Choroid plexus epithelial cell (primary cell): ENCODE measurements at regions not wholly inside any gene's neighbourhood (a gene's known extent, or its start where the extent isn't known, plus 50 kb on each side); places are given as distances from the start of the nearest gene placed in this dataset.

ENCODE experiments used
- DNase-seq: peaks from one replicate; pipeline ENCODE4 v3.0.0-alpha.2; 2010; ENCODE audit warnings: low read depth
- H3K4me3 ChIP-seq: 2 replicates; pipeline ENCODE4 v1.5.1; 2011; ENCODE audit warnings: low read depth, mild to moderate bottlenecking, control low read depth, low read length, moderate library complexity
- TF ChIP-seq, protein P1 (sequence below): conservative IDR thresholded peaks from 2 replicates; pipeline ENCODE4 v1.5.1; 2011; ENCODE audit warnings: low read depth, mild to moderate bottlenecking, control low read depth, inconsistent platforms, low read length, moderate library complexity

DNA sequence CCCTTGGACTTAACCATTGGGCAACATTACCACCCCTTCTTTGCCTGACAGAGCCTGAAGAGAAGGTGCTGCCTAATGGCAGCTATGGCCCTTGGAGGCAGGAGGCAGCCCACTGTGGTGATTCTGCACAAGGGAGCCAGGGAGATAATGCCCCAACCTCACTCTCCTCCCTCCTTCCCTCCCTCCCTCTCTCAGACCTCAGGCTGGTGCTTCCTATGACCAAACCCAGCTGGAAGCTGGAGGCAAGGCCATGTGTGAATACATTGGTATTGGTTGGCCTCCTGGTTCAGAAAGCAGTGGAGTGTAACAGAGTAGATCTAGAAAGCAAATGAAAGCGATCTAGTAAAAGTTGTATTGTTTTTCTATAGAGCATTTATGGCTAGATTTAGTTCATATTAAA, 233.1 kb downstream of the CSNK2A3 start:
- H3K4me3 ChIP-seq = no peak overlapping the region
- TF ChIP-seq, protein P1, sequence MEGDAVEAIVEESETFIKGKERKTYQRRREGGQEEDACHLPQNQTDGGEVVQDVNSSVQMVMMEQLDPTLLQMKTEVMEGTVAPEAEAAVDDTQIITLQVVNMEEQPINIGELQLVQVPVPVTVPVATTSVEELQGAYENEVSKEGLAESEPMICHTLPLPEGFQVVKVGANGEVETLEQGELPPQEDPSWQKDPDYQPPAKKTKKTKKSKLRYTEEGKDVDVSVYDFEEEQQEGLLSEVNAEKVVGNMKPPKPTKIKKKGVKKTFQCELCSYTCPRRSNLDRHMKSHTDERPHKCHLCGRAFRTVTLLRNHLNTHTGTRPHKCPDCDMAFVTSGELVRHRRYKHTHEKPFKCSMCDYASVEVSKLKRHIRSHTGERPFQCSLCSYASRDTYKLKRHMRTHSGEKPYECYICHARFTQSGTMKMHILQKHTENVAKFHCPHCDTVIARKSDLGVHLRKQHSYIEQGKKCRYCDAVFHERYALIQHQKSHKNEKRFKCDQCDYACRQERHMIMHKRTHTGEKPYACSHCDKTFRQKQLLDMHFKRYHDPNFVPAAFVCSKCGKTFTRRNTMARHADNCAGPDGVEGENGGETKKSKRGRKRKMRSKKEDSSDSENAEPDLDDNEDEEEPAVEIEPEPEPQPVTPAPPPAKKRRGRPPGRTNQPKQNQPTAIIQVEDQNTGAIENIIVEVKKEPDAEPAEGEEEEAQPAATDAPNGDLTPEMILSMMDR = no peak
- no peak for DNase-seq

- TF ChIP-seq, protein P1 = no peak
These were observed 235.3 kb downstream of the CSNK2A3 start for GRCh38 chr11:11117730-11118129.

GRCh38 chr11:11115475-11115874, 237.6 kb downstream of the CSNK2A3 start:
- H3K4me3 ChIP-seq = no peak overlapping the region
- TF ChIP-seq, protein P1 = no peak
- DNase-seq = no peak

More at GRCh38 chr11:11117730-11118129, 235.3 kb downstream of the CSNK2A3 start:
- DNase-seq = no peak
- H3K4me3 ChIP-seq = no peak overlapping the region

DNA sequence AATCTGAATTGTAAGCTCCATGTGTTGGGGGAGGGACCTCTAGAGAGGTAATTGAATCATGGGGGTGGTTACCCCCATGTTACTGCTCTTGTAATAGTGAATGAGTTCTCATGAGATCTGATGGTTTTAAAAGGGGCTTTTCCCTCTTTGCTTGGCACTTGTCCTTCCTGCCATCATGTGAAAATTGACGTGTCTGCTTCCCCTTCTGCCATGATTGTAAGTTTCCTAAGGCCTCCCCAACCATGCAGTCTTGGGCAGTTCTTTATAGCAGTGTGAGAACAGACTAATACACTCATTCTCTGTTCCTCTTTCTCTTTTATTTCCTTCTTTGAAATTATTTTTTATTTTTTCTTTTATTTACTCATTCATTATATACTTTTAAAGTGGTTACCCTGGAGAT, 239.4 kb downstream of the CSNK2A3 start:
- DNase-seq = no peak
- H3K4me3 ChIP-seq = no peak overlapping the region
- TF ChIP-seq, protein P1 = no peak

DNA sequence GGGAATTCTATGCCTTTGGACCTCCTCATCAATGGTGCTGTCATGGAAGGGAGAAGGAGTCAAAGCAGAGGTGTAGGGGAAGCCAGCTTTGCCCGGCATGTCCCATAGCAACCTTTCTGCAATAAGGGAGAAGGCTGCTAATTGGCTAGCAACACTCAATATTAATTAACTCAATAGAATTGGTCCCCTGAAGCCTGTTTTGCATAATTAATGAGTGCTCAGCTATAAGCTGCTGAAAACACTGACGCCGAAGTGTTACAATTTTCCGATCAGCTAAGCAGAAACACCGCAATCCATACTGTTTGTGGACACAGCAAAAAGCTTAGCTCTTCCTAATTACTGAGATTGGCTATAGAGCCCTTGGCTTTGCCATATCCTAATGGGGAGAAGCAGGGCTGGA, 245.0 kb downstream of the CSNK2A3 start:
- no peak for DNase-seq
- no peak overlapping the region for H3K4me3 ChIP-seq
- TF ChIP-seq, protein P1 = no peak

DNA sequence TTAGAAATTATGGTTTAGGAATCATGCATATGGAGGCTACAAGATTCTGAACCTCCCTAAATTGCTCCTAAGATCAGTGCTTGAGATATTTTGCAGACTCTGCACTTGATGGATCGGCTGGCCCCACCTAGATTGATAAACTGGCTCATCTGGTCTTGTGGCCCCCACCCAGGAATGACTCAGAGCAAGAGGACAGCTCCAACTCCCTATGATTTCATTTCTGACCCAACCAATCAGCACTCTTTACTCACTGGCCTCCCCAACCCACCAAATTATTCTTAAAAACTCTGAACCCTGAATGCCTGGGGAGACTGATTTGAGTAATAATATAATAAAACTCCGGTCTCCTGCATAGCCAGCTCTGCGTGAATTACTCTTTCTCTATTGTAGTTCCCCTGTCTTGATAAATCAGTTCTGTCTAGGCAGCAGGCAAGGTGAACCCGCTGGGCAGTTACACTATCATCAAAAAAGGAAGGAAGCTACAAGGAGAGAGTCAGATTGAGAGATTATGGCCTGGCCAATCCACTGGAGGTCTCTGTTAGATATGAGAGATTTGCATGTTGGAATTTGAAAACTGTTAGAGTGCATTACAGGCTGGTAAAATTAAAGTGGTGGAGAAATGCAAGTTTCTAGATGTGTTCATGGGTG, 245.8 kb downstream of the CSNK2A3 start:
- DNase-seq = no peak
- TF ChIP-seq, protein P1 = no peak
- H3K4me3 ChIP-seq = no peak overlapping the region

- TF ChIP-seq, protein P1 = no peak
- H3K4me3 ChIP-seq = no peak overlapping the region
- no peak for DNase-seq
These were observed 247.5 kb upstream of the ZBED5 start for GRCh38 chr11:11105361-11105760.
